Right lobe of liver (tissue), 6 donors: ENCODE measurements at regions not wholly inside any gene's neighbourhood (a gene's known extent, or its start where the extent isn't known, plus 50 kb on each side); places are given as distances from the start of the nearest gene placed in this dataset.

Experiments used
- ATAC-seq, 4 donors: fragments of 200-7000 bp; cut with Tn5 transposase; one replicate each; pipeline ENCODE4 v1.9.1; 2020; ENCODE audit warnings: mild to moderate bottlenecking in 4 of 4, moderate library complexity in 4 of 4
- DNase-seq, 3 donors: peaks; one replicate each; pipeline ENCODE4 v3.0.0-alpha.2; 2020
- H3K27ac ChIP-seq, 3 donors: fragments of 200-600 bp; one replicate each; pipeline ENCODE4 v1.8.0; 2022
- H3K27me3 ChIP-seq, 2 donors: fragments of 200-600 bp; one replicate each; pipeline ENCODE4 v1.8.0; 2022
- H3K36me3 ChIP-seq, 4 donors: fragments of 200-600 bp; sonication (generic) in 1 of 4; one replicate each; pipeline versions ENCODE4 v1.5.1 to v1.8.0; 2017 to 2022; ENCODE audit warnings: control low read depth in 1 of 4
- H3K4me1 ChIP-seq, 4 donors: fragments of 200-600 bp; sonication (generic) in 1 of 4; one replicate each; pipeline versions ENCODE4 v1.5.1 to v1.8.0; 2017 to 2022; ENCODE audit warnings: control low read depth in 1 of 4
- H3K4me3 ChIP-seq, 3 donors: fragments of 200-600 bp; one replicate each; pipeline ENCODE4 v1.8.0; 2022
- H3K9me3 ChIP-seq, 4 donors: fragments of 200-600 bp; sonication (generic) in 1 of 4; one replicate each; pipeline versions ENCODE4 v1.5.1 to v1.8.0; 2017 to 2022; ENCODE audit warnings: control low read depth in 1 of 4
- CTCF ChIP-seq, 4 donors: fragments of 200-600 bp in 3 of 4; fragments of 450-650 bp in 1 of 4; IDR thresholded peaks; one replicate each; pipeline versions ENCODE4 v1.5.1 to v1.8.0; 2016 to 2022; ENCODE audit warnings: antibody characterized with exemption in 4 of 4, mild to moderate bottlenecking in 2 of 4
- POLR2A ChIP-seq: fragments of 450-650 bp; IDR thresholded peaks from one replicate; pipeline ENCODE4 v1.6.1; 2017; ENCODE audit warnings: antibody characterized with exemption, mild to moderate bottlenecking
- WGBS: methylation state at CpG from one replicate; pipeline ENCODE4 v1.1.6; 2018; ENCODE audit warnings: low coverage, low lambda C conversion rate; ENCODE audit not compliant: insufficient coverage; ENCODE audit errors: missing lambda C conversion rate; 5-methylcytosine and 5-hydroxymethylcytosine counted together
- intact Hi-C, 2 donors: fragments of 100-400 bp; cut with DNase I; formaldehyde crosslinking; loops; one replicate each; pipeline versions ENCODE4 v1.11.2 to v1.14.1; 2022
- donor health status: DM: no; HTN: yes; CAD: no.
- donor health status: DM: no; HTN: no; CAD: no.
- donor health status: DM: no; HTN: no; CAD: no.
- donor health status: DM: no; HTN: yes; CAD: no.
- donor health status: DM: no; HTN: yes; CAD: no.

- Histone ChIP-seq H3K9me3 (no peaks in the 10 kb centered on the region), H3K4me1 (no peaks in the 10 kb centered on the region), H3K27ac (no peak overlapping the region), H3K4me3 (no peak overlapping the region), H3K27me3 (no peaks in the 10 kb centered on the region), H3K36me3 (no peaks in the 10 kb centered on the region)
- ATAC-seq: no peak
- TF ChIP-seq CTCF (IDR thresholded peaks at IDR 0.05): no peak
- no peak for DNase-seq
- WGBS: 57% methylated on average over 6 of the region's 6 CpGs
- intact Hi-C loops: no loop called here
Observed at GRCh38 chr10:44674536-44675386, 236.4 kb upstream of the TMEM72 start.

GRCh38 chr10:44675387-44675874 lies 235.7 kb upstream of the TMEM72 start:
- DNase-seq: no peak
- WGBS: 20% methylated on average over 2 of the region's 2 CpGs
- intact Hi-C loops: no loop called here

GRCh38 chr10:44680764-44681163 lies 230.4 kb upstream of the TMEM72 start:
- no peak overlapping the region for H3K4me3 ChIP-seq
- WGBS: 37% methylated on average over 6 of the region's 6 CpGs
- DNase-seq: no peak
- no peaks in the 10 kb centered on the region for H3K36me3 ChIP-seq
- no peak for TF ChIP-seq CTCF (IDR thresholded peaks at IDR 0.05)
- no peak for TF ChIP-seq POLR2A
- H3K9me3 ChIP-seq: no peaks in the 10 kb centered on the region
- ATAC-seq: no peak
- H3K27ac ChIP-seq: no peak overlapping the region
- intact Hi-C loops: no loop called here
- no peaks in the 10 kb centered on the region for H3K4me1 ChIP-seq
- H3K27me3 ChIP-seq: no peaks in the 10 kb centered on the region

More at GRCh38 chr10:44675387-44675874, 235.7 kb upstream of the TMEM72 start:
- no peaks in the 10 kb centered on the region for H3K4me1 ChIP-seq
- no peaks in the 10 kb centered on the region for H3K36me3 ChIP-seq
- H3K9me3 ChIP-seq: no peaks in the 10 kb centered on the region
- ATAC-seq: no peak
- H3K27ac ChIP-seq: no peak overlapping the region
- no peak overlapping the region for H3K4me3 ChIP-seq
- TF ChIP-seq POLR2A: no peak
- TF ChIP-seq CTCF (IDR thresholded peaks at IDR 0.05): no peak
- H3K27me3 ChIP-seq: no peaks in the 10 kb centered on the region

GRCh38 chr10:44682507-44682906 lies 228.6 kb upstream of the TMEM72 start:
- DNase-seq: no peak
- intact Hi-C loops: no loop called here
- WGBS: 71% methylated on average over 1 of the region's 7 CpGs

More at GRCh38 chr10:44682507-44682906, 228.6 kb upstream of the TMEM72 start:
- no peaks in the 10 kb centered on the region for H3K36me3 ChIP-seq
- H3K4me1 ChIP-seq: no peaks in the 10 kb centered on the region
- H3K27me3 ChIP-seq: no peaks in the 10 kb centered on the region
- H3K27ac ChIP-seq: no peak overlapping the region
- ATAC-seq: no peak
- no peaks in the 10 kb centered on the region for H3K9me3 ChIP-seq
- TF ChIP-seq POLR2A (no peak), CTCF (IDR thresholded peaks at IDR 0.05) (no peak)
- no peak overlapping the region for H3K4me3 ChIP-seq
